HEK293T (cell line): ENCODE measurements at regions not wholly inside any gene's neighbourhood (a gene's known extent, or its start where the extent isn't known, plus 50 kb on each side); places are given as distances from the start of the nearest gene placed in this dataset.

Source experiments
- ARNT ChIP-seq: fragments of 450-650 bp; IDR thresholded peaks from 2 replicates; pipeline ENCODE4 v1.6.1; 2017; ENCODE audit warnings: mild to moderate bottlenecking
- BHLHE40 ChIP-seq: fragments of 450-650 bp; IDR thresholded peaks from 2 replicates; pipeline ENCODE4 v1.6.1; 2016; ENCODE audit warnings: mild to moderate bottlenecking, moderate library complexity, borderline replicate concordance
- ELF4 ChIP-seq: fragments of 450-650 bp; IDR thresholded peaks from 2 replicates; pipeline ENCODE4 v1.6.1; 2017; ENCODE audit warnings: antibody characterized with exemption
- FOXK2 ChIP-seq: fragments of 450-650 bp; IDR thresholded peaks from 2 replicates; pipeline ENCODE4 v1.6.1; 2016; ENCODE audit warnings: mild to moderate bottlenecking
- FOXM1 ChIP-seq: fragments of 450-650 bp; IDR thresholded peaks from 2 replicates; pipeline ENCODE4 v1.6.1; 2017; ENCODE audit warnings: mild to moderate bottlenecking, borderline replicate concordance
- HDGF ChIP-seq: fragments of 450-650 bp; IDR thresholded peaks from 2 replicates; pipeline ENCODE4 v1.6.1; 2017; ENCODE audit warnings: antibody characterized with exemption, borderline replicate concordance
- LEF1 ChIP-seq: fragments of 450-650 bp; IDR thresholded peaks from 2 replicates; pipeline ENCODE4 v1.6.1; 2017; ENCODE audit warnings: mild to moderate bottlenecking, borderline replicate concordance
- NFRKB ChIP-seq: fragments of 450-650 bp; IDR thresholded peaks from 2 replicates; pipeline ENCODE4 v1.6.1; 2016; ENCODE audit warnings: mild to moderate bottlenecking, moderate library complexity
- SP1 ChIP-seq: fragments of 450-650 bp; IDR thresholded peaks from 2 replicates; pipeline ENCODE4 v1.6.1; 2017
- SUZ12 ChIP-seq: fragments of 450-650 bp; IDR thresholded peaks from 2 replicates; pipeline ENCODE4 v1.6.1; 2016; ENCODE audit warnings: mild to moderate bottlenecking
- TARDBP ChIP-seq: fragments of 450-650 bp; IDR thresholded peaks from 2 replicates; pipeline ENCODE4 v1.6.1; 2016
- ZNF384 ChIP-seq: fragments of 450-650 bp; IDR thresholded peaks from 2 replicates; pipeline ENCODE4 v1.6.1; 2016

DNA sequence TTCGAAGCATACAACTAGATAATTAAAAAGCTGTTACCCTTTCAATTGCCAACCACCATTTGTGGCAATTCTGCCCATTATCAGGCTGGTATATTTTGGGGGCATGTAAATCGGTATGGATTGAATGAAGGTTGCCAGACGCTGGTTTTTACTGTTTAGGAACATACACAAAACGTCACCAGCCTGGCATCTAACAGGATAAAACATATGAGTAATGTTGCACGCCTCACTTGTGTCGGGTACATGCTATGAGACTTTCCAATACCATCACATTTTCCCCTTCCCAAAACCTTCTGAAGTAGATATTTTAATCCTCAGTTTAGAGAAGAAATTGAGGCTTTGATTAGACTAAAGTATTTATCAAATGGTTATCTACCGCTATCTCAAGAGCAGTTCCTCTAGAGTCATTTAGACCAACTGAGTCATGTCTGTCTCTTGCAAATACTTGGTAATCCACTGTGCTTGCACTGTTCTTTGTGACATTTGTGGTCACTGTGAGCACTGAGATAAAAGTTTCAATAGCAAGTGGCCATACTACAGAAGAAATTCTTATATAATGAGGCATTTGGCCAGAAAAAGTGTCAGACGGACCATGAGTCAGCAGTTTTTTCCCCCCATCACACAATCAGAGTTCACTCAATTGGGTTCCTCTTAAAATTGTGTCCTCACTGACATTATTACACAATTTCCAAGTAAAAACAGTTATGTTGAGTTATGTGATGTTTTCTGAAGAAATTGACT lies 498.7 kb downstream of the NXPH1 start:
- TF ChIP-seq ELF4: no peak
- no peak for TF ChIP-seq SP1
- no peak for TF ChIP-seq FOXK2
- no peak for TF ChIP-seq FOXM1
- TF ChIP-seq TARDBP: no peak
- TF ChIP-seq HDGF: no peak
- TF ChIP-seq ZNF384: no peak
- TF ChIP-seq SUZ12: no peak
- TF ChIP-seq LEF1: no peak
- no peak for TF ChIP-seq NFRKB
- no peak for TF ChIP-seq ARNT
- no peak for TF ChIP-seq BHLHE40
